H1 (cell line): ENCODE measurements at regions not wholly inside any gene's neighbourhood (a gene's known extent, or its start where the extent isn't known, plus 50 kb on each side); places are given as distances from the start of the nearest gene placed in this dataset.
A peak's percentile ranks its signal among the peaks of the same experiment; 100 is the strongest.

Experiments used
- CTCF ChIA-PET: fragments of 300-600 bp; sonication (Branson Sonifier 250); formaldehyde crosslinking; loops from one replicate; lab custom pipeline; 2021; ENCODE audit not compliant: partially characterized antibody; lab: Charles Lee
- POLR2A ChIA-PET: fragments of 300-600 bp; sonication (Branson Sonifier 250); formaldehyde crosslinking; loops from one replicate; lab custom pipeline; 2021; ENCODE audit warnings: inconsistent platforms; ENCODE audit not compliant: partially characterized antibody; lab: Charles Lee
- DNase-seq, 2 experiments: peaks; one replicate each; pipeline versions ENCODE4 v3.0.0 to v3.0.0-alpha.2; 2010 to 2022; ENCODE audit warnings: low spot score in 2 of 2, low read depth in 1 of 2, mixed read lengths in 1 of 2
- FAIRE-seq: peaks from 2 replicates; lab custom pipeline; 2011; peaks lifted over from hg19 to GRCh38; lab: Jason Lieb, UNC
- H2AFZ ChIP-seq: 2 replicates; pipeline ENCODE4 v1.8.1; 2012; ENCODE audit warnings: low read length, inconsistent platforms
- H2AK5ac ChIP-seq: 2 replicates; pipeline ENCODE4 v1.6.1; 2013; ENCODE audit warnings: low read depth, low read length
- H2BK120ac ChIP-seq: replicated peaks from 2 replicates; pipeline ENCODE3; 2013; ENCODE audit warnings: low read depth, low read length, inconsistent platforms
- H2BK12ac ChIP-seq: 2 replicates; pipeline ENCODE4 v1.6.1; 2013; ENCODE audit warnings: low read depth, low read length
- H2BK15ac ChIP-seq: 2 replicates; pipeline ENCODE4 v1.6.1; 2013; ENCODE audit warnings: low read length
- H2BK20ac ChIP-seq: 2 replicates; pipeline ENCODE4 v1.6.1; 2013; ENCODE audit warnings: low read length
- H2BK5ac ChIP-seq: 2 replicates; pipeline ENCODE4 v1.6.1; 2013; ENCODE audit warnings: low read depth, low read length
- H3K14ac ChIP-seq: 2 replicates; pipeline ENCODE4 v1.6.1; 2013; ENCODE audit warnings: inconsistent platforms; ENCODE audit not compliant: insufficient read length
- H3K18ac ChIP-seq: 2 replicates; pipeline ENCODE4 v1.6.1; 2013; ENCODE audit warnings: low read length; ENCODE audit errors: extremely low read depth
- H3K23ac ChIP-seq: 2 replicates; pipeline ENCODE4 v1.6.1; 2013; ENCODE audit warnings: inconsistent platforms; ENCODE audit not compliant: insufficient read length
- H3K23me2 ChIP-seq: 2 replicates; pipeline ENCODE4 v1.6.1; 2013; ENCODE audit warnings: low read depth, low read length
- H3K27ac ChIP-seq: 2 replicates; pipeline ENCODE4 v1.6.1; 2011; ENCODE audit warnings: low read depth, low read length, inconsistent platforms
- H3K27me3 ChIP-seq, 4 experiments: replicated peaks in 1 of 4; 1 replicate in 1 of 4; 2 replicates in 3 of 4; pipeline versions ENCODE4 v1.6.1 to v1.8.1; 2011 to 2013; ENCODE audit warnings: low read length in 3 of 4, mild to moderate bottlenecking in 3 of 4, inconsistent platforms in 2 of 4, mixed read lengths in 2 of 4, moderate library complexity in 1 of 4; ENCODE audit not compliant: control insufficient read depth in 3 of 4, insufficient read depth in 3 of 4; ENCODE audit errors: extremely low read depth in 1 of 4
- H3K36me3 ChIP-seq, 4 experiments: 2 replicates each; pipeline versions ENCODE4 v1.6.1 to v1.8.1; 2011 to 2013; ENCODE audit warnings: mild to moderate bottlenecking in 4 of 4, low read length in 3 of 4, moderate library complexity in 2 of 4, control low read depth in 1 of 4, inconsistent platforms in 1 of 4; ENCODE audit not compliant: insufficient read depth in 4 of 4, control insufficient read depth in 2 of 4
- H3K4ac ChIP-seq: replicated peaks from 2 replicates; pipeline ENCODE3; 2013; ENCODE audit warnings: low read length, low read depth, mixed read lengths, inconsistent platforms; ENCODE audit not compliant: insufficient read length
- H3K4me1 ChIP-seq, 4 experiments: replicated peaks in 1 of 4; 1 replicate in 1 of 4; 2 replicates in 3 of 4; pipeline versions ENCODE4 v1.6.1 to v1.8.1; 2011 to 2013; ENCODE audit warnings: low read length in 3 of 4, inconsistent platforms in 2 of 4, mixed read lengths in 1 of 4; ENCODE audit not compliant: insufficient read depth in 4 of 4, control insufficient read depth in 3 of 4
- H3K4me2 ChIP-seq, 2 experiments: 2 replicates each; pipeline versions ENCODE4 v1.6.1 to v1.8.1; 2011 to 2013; ENCODE audit warnings: low read depth in 2 of 2, low read length in 2 of 2, control low read depth in 1 of 2, inconsistent platforms in 1 of 2, mild to moderate bottlenecking in 1 of 2; ENCODE audit not compliant: insufficient read depth in 1 of 2
- H3K4me3 ChIP-seq, 4 experiments: fragments of 200-600, 300-600 bp in 1 of 4; sonication (generic), shearing (Covaris generic), sonication (Bioruptor Twin) in 1 of 4; 2 replicates each; pipeline versions ENCODE4 v1.5.1 to v1.8.1; 2011 to 2016; ENCODE audit warnings: low read length in 4 of 4, low read depth in 3 of 4, control low read depth in 2 of 4, inconsistent platforms in 2 of 4, mild to moderate bottlenecking in 2 of 4, mixed read lengths in 1 of 4, moderate library complexity in 1 of 4; ENCODE audit not compliant: insufficient read depth in 2 of 4; ENCODE audit errors: extremely low read depth in 1 of 4
- H3K56ac ChIP-seq: replicated peaks from 2 replicates; pipeline ENCODE3; 2013; ENCODE audit warnings: low read depth, mild to moderate bottlenecking, mixed read lengths, low read length, inconsistent platforms; ENCODE audit not compliant: insufficient read length
- H3K79me1 ChIP-seq: 2 replicates; pipeline ENCODE4 v1.6.1; 2013; ENCODE audit warnings: low read depth, low read length, control low read depth
- H3K79me2 ChIP-seq, 2 experiments: 2 replicates each; pipeline versions ENCODE4 v1.6.1 to v1.8.1; 2012 to 2013; ENCODE audit warnings: low read length in 2 of 2, mild to moderate bottlenecking in 2 of 2, inconsistent platforms in 1 of 2; ENCODE audit not compliant: insufficient read depth in 2 of 2, control insufficient read depth in 1 of 2
- H3K9ac ChIP-seq, 4 experiments: replicated peaks in 1 of 4; 1 replicate in 1 of 4; 2 replicates in 3 of 4; pipeline versions ENCODE4 v1.6.1 to v1.8.1; 2011 to 2013; ENCODE audit warnings: low read depth in 3 of 4, low read length in 3 of 4, control low read depth in 2 of 4, mild to moderate bottlenecking in 2 of 4, moderate library complexity in 2 of 4, inconsistent platforms in 1 of 4; ENCODE audit errors: extremely low read depth in 1 of 4
- H3K9me3 ChIP-seq, 2 experiments: 2 replicates each; pipeline versions ENCODE4 v1.6.1 to v1.8.1; 2012 to 2013; ENCODE audit warnings: mild to moderate bottlenecking in 2 of 2, moderate library complexity in 2 of 2, control low read depth in 1 of 2, inconsistent platforms in 1 of 2, low read depth in 1 of 2, low read length in 1 of 2, mixed read lengths in 1 of 2; ENCODE audit not compliant: insufficient read depth in 2 of 2
- H4K20me1 ChIP-seq, 2 experiments: replicated peaks in 1 of 2; 2 replicates each; pipeline versions ENCODE3 to v1.8.1; 2011 to 2013; ENCODE audit warnings: inconsistent platforms in 2 of 2, low read length in 2 of 2, mild to moderate bottlenecking in 1 of 2; ENCODE audit not compliant: insufficient read depth in 2 of 2, control insufficient read depth in 1 of 2
- H4K5ac ChIP-seq: 2 replicates; pipeline ENCODE4 v1.6.1; 2013; ENCODE audit warnings: low read length, low read depth, mixed read lengths, inconsistent platforms; ENCODE audit not compliant: insufficient read length
- H4K8ac ChIP-seq: 2 replicates; pipeline ENCODE4 v1.8.0; 2013; ENCODE audit warnings: mild to moderate bottlenecking, moderate library complexity, low read length, inconsistent platforms; ENCODE audit not compliant: insufficient read depth; ENCODE audit errors: extremely low read depth
- H4K91ac ChIP-seq: replicated peaks from 2 replicates; pipeline ENCODE3; 2013; ENCODE audit warnings: low read length, mixed read lengths, inconsistent platforms; ENCODE audit not compliant: insufficient read length
- CTCF ChIP-seq, 3 experiments: IDR thresholded peaks; 1 replicate in 2 of 3; 2 replicates in 1 of 3; pipeline versions ENCODE4 v1.5.1 to v1.6.1; 2011; ENCODE audit warnings: low read length in 3 of 3, mild to moderate bottlenecking in 3 of 3, inconsistent platforms in 2 of 3, low read depth in 1 of 3, moderate library complexity in 1 of 3; ENCODE audit not compliant: insufficient read depth in 1 of 3; ENCODE audit errors: control extremely low read depth in 1 of 3
- HDAC2 ChIP-seq, 2 experiments: fragments of 300-600 bp in 1 of 2; sonication (generic) in 1 of 2; IDR thresholded peaks; 2 replicates each; pipeline ENCODE4 v1.6.1; 2011 to 2012; ENCODE audit warnings: low read depth in 2 of 2, low read length in 2 of 2, mild to moderate bottlenecking in 2 of 2, moderate library complexity in 2 of 2, borderline replicate concordance in 1 of 2, inconsistent platforms in 1 of 2
- RAD21 ChIP-seq, 2 experiments: IDR thresholded peaks in 1 of 2; conservative IDR thresholded peaks in 1 of 2; 2 replicates each; pipeline ENCODE4 v1.6.1; 2011; ENCODE audit warnings: low read depth in 2 of 2, low read length in 2 of 2, improper control_type of control experiment in 1 of 2, inconsistent platforms in 1 of 2, mild to moderate bottlenecking in 1 of 2, moderate library complexity in 1 of 2
- YY1 ChIP-seq: IDR thresholded peaks from 2 replicates; pipeline ENCODE4 v1.6.1; 2011; ENCODE audit warnings: low read depth, mild to moderate bottlenecking, low read length
- WGBS, 2 experiments: shearing (Covaris generic) in 1 of 2; methylation state at CpG; one replicate each; pipeline versions ENCODE4 v1.1.6 to v1.1.7; 2013 to 2015; ENCODE audit warnings: low lambda C conversion rate in 2 of 2, mixed read lengths in 2 of 2, inconsistent platforms in 1 of 2, low coverage in 1 of 2, missing lambda C conversion rate in 1 of 2; ENCODE audit not compliant: insufficient replicate concordance in 2 of 2, insufficient coverage in 1 of 2, insufficient read length in 1 of 2; ENCODE audit errors: extremely low coverage in 1 of 2, missing lambda C conversion rate in 1 of 2; 5-methylcytosine and 5-hydroxymethylcytosine counted together

DNA sequence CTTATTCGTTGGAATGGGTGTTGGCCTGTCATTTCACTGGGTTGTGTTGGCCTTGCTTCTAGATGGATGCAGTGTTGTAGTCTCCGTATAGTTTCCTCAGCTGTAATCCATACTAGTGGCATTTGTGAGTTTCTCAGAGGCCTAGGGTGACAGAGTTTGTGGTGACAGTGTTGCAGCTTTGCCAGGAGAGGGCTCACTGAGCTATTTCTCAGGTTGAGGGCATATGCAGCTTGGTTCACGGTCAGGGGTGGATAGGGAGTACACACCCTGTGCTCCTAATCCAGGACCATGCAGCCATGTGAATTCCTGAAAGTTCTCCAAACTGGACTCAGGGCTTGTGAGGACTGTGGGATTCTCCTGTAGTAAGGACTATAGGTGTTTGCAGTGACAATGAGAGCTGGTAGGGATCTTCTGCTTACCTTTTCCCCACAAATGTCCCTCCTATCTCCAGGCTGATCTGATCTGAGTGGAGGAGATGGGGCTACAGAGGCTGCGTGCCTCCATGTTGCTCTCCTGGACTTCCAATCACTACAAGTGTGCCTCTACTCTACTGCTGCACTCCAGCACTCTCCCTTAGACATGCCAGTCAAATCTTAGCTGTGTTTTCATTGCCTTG is 229.0 kb downstream of the STK31 start:
- no peak overlapping the region for H3K4me2 ChIP-seq
- H2AK5ac ChIP-seq, result no peak overlapping the region
- no peak overlapping the region for H3K18ac ChIP-seq
- ChIA-PET CTCF (interaction anchor here (0.7 to 2.0 kb wide), 34 partner anchors 8 to 785 kb away, joined by 3 to 9 read pairs (median 3); no protein-coding TSS in a partner anchor), POLR2A (no interaction called here)
- H3K4me1 ChIP-seq, result peaks cover 0 to 3% (median 0%) of the 10 kb centered on the region in 4 experiments; a peak in 1 of 7 replicates
- no peaks in the 10 kb centered on the region for H3K27me3 ChIP-seq
- H2BK15ac ChIP-seq, result 0 out of 2 replicates have a peak overlapping the region, but pooled peaks have one; percentile 12
- no peak overlapping the region for H3K27ac ChIP-seq
- no peaks in the 10 kb centered on the region for H3K79me1 ChIP-seq
- no peak overlapping the region for H4K91ac ChIP-seq
- H2AFZ ChIP-seq, result peak overlapping the region; percentile 74
- no peak overlapping the region for H3K23ac ChIP-seq
- H3K56ac ChIP-seq, result no peak overlapping the region
- H3K9ac ChIP-seq, result no peak overlapping the region
- no peak overlapping the region for H2BK20ac ChIP-seq
- TF ChIP-seq HDAC2 (IDR thresholded peaks at IDR 0.05; ENCODE audit: borderline replicate concordance in 1 of 2, low read depth in 2 of 2, low read length in 2 of 2) (no peak), CTCF (IDR thresholded peaks at IDR 0.05; ENCODE audit: control extremely low read depth in 1 of 3, insufficient read depth in 1 of 3, low read depth in 1 of 3, low read length in 3 of 3) (peak; percentile 65 to 87 (median 66)), YY1 (0 out of 2 replicates have a peak, but pooled peaks have one; percentile 27), RAD21 (IDR thresholded peaks at IDR 0.05 in 1 of 2, conservative IDR thresholded peaks at IDR 0.05 in 1 of 2; ENCODE audit: low read depth in 2 of 2, low read length in 2 of 2) (peak; percentile 84 to 91)
- no peaks in the 10 kb centered on the region for H3K36me3 ChIP-seq
- H2BK5ac ChIP-seq, result no peak overlapping the region
- H3K79me2 ChIP-seq, result no peaks in the 10 kb centered on the region
- no peaks in the 10 kb centered on the region; a peak in 1 of 4 replicates for H3K9me3 ChIP-seq
- FAIRE-seq, result peak; percentile 88
- H3K4ac ChIP-seq, result no peak overlapping the region
- WGBS, 2 experiments, result 54% methylated on average over 4 of the region's 4 CpGs; no CpG with 5 or more reads in 1 of the 2 experiments
- no peak overlapping the region for H4K5ac ChIP-seq
- H3K23me2 ChIP-seq, result no peaks in the 10 kb centered on the region
- peak in 1 of 2 experiments; percentile 10 for DNase-seq
- H2BK120ac ChIP-seq, result no peak overlapping the region
- no peak overlapping the region for H4K8ac ChIP-seq
- no peak overlapping the region for H3K14ac ChIP-seq
- H2BK12ac ChIP-seq, result 0 out of 2 replicates have a peak overlapping the region, but pooled peaks have one; percentile 65
- no peak overlapping the region for H3K4me3 ChIP-seq
- no peaks in the 10 kb centered on the region for H4K20me1 ChIP-seq
